ENCODE measurements at regions not wholly inside any gene's neighbourhood (a gene's known extent, or its start where the extent isn't known, plus 50 kb on each side); places are given as distances from the start of the nearest gene placed in this dataset.

- ChIA-PET CTCF (interaction anchor here (0.5 kb wide), 1 partner anchor 10 kb away, joined by 3 read pairs; no protein-coding TSS in a partner anchor), POLR2A (ENCODE audit: low non-redundant PET) (no interaction called here)
- no peak for DNase-seq (ENCODE audit: low spot score)
- H3K27ac ChIP-seq = no peak overlapping the region
- no peak for TF ChIP-seq CTCF (conservative IDR thresholded peaks at IDR 0.05; ENCODE audit: low read depth)
Observed at GRCh38 chr15:67902579-67903009, 62.7 kb upstream of the RNU6-1 start.

- H3K27ac ChIP-seq = no peak overlapping the region
- ChIA-PET POLR2A (ENCODE audit: low non-redundant PET) (interaction anchor here (0.6 kb wide), 1 partner anchor 21 kb away, joined by 3 read pairs; no protein-coding TSS in a partner anchor), CTCF (no interaction called here)
- TF ChIP-seq CTCF (conservative IDR thresholded peaks at IDR 0.05; ENCODE audit: low read depth) = no peak
- DNase-seq (ENCODE audit: low spot score) = no peak
Observed at GRCh38 chr15:67903708-67904107, 63.9 kb upstream of the RNU6-1 start.

GRCh38 chr15:67905628-67906027, 65.8 kb upstream of the RNU6-1 start:
- ChIA-PET CTCF (no interaction called here), POLR2A (ENCODE audit: low non-redundant PET) (no interaction called here)
- H3K27ac ChIP-seq = no peak overlapping the region
- no peak for TF ChIP-seq CTCF (conservative IDR thresholded peaks at IDR 0.05; ENCODE audit: low read depth)
- no peak for DNase-seq (ENCODE audit: low spot score)

- H3K27ac ChIP-seq = no peak overlapping the region
- ChIA-PET CTCF (no interaction called here), POLR2A (ENCODE audit: low non-redundant PET) (no interaction called here)
- TF ChIP-seq CTCF (conservative IDR thresholded peaks at IDR 0.05; ENCODE audit: low read depth) = no peak
- DNase-seq (ENCODE audit: low spot score) = no peak
Observed at GRCh38 chr15:67906382-67906781, 66.5 kb upstream of the RNU6-1 start.

- H3K27ac ChIP-seq = no peak overlapping the region
- DNase-seq (ENCODE audit: low spot score) = no peak
- TF ChIP-seq CTCF (conservative IDR thresholded peaks at IDR 0.05; ENCODE audit: low read depth) = no peak
- POLR2A ChIA-PET (ENCODE audit: low non-redundant PET) = no interaction called here
- CTCF ChIA-PET = no interaction called here
Observed at GRCh38 chr15:67907184-67907723, 67.4 kb upstream of the RNU6-1 start.

GRCh38 chr15:67908756-67909155, 68.9 kb upstream of the RNU6-1 start:
- no peak for TF ChIP-seq CTCF (conservative IDR thresholded peaks at IDR 0.05; ENCODE audit: low read depth)
- DNase-seq (ENCODE audit: low spot score) = no peak
- ChIA-PET CTCF (no interaction called here), POLR2A (ENCODE audit: low non-redundant PET) (no interaction called here)
- no peak overlapping the region for H3K27ac ChIP-seq

GRCh38 chr15:67911727-67912126, 71.9 kb upstream of the RNU6-1 start:
- no peak overlapping the region for H3K27ac ChIP-seq
- CTCF ChIA-PET = no interaction called here

More at GRCh38 chr15:67911727-67912126, 71.9 kb upstream of the RNU6-1 start:
- no peak for DNase-seq (ENCODE audit: low spot score)
- POLR2A ChIA-PET (ENCODE audit: low non-redundant PET) = no interaction called here
- TF ChIP-seq CTCF (conservative IDR thresholded peaks at IDR 0.05; ENCODE audit: low read depth) = no peak

Data from RWPE1 (cell line).